Hematopoietic multipotent progenitor cell treated with erythropoietin and hydrocortisone succinate and interleukin-3 and kit ligand, for 4 days (in vitro differentiated cells): ENCODE measurements at regions not wholly inside any gene's neighbourhood (a gene's known extent, or its start where the extent isn't known, plus 50 kb on each side); places are given as distances from the start of the nearest gene placed in this dataset.
A peak's percentile ranks its signal among the peaks of the same experiment; 100 is the strongest.
"Not testable (repeated sequence)": the region's sequence is repeated elsewhere in the genome, so short reads cannot be mapped to it uniquely, and the experiment has no call there.

Experiments
- DNase-seq: peaks from one replicate; pipeline ENCODE4 v3.0.0-alpha.2; 2015

DNA sequence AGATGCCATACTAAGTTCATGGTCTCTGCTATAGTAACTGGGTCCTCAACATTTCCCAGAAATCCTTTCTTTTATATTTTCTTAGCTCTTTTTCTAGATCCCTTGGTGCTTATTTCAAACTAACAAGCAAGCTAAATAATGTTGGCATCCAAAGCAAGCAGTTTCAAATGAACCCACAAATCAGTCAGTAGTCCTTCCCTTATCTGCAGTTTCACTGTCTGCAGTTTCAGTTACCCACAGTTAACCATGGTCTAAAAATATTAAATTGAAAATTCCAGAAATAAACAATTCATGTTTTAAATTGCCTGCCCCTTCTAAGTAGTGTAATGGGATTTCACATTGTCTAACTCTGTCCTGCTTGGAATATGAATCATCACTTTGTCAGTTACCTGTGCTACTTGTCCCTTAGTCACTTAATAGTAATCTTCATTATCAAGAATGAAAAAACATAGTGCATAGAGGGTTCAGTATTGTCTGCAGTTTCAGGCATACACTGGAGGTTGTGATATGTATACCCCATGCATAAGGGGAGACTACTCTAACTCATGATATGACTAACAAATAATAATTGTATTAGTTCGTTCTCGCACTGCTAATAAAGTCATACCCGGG is 633.7 kb downstream of the MECOM start:
- DNase-seq = no peak

DNA sequence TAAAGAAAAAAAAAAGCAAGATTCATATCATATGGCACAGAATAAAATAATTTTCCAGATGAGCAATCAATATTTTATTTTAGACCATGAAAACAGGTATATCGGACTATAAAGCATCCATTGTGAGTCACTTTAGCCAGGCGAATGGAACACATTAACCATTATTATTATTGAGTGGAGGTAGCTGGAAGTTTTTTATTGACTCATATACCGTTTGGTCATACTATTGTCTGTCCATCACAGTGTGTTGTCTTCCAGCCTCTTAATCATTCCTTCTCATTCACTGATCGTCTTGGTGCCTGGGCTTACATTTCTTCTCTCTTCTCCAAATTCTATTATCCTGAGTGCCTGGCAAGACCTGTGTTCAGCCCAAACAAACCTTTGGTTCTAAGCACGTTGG is 634.8 kb downstream of the MECOM start:
- no peak for DNase-seq

DNA sequence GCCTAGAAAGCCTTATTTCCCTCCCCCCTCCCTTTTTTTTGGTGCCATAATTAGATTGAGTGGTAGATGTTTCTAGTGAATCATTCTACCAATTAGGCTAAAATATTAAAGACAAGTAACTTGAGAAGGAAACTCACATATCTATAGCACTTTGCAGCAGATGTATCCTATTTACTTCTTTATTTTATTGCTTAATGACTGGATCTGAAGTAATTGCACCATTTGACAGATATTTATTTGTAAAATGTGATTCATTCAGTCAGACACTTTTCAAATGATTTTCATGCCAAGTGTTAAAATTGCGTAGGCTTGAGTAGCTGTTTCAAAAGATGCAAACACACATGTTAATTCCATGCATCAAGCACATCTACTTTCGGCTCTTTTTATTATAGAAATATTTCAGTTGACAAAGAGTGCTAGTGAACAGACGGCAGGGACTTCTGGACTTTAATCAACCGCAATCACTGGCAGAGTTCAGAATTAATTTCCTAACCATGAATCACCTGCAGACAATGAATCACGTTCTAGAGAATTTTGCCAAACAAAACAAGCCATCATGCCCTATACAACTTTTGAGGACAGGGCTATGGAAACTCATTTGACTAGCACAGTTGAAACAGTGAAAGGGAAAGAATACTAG is 636.8 kb downstream of the MECOM start:
- DNase-seq = no peak

DNA sequence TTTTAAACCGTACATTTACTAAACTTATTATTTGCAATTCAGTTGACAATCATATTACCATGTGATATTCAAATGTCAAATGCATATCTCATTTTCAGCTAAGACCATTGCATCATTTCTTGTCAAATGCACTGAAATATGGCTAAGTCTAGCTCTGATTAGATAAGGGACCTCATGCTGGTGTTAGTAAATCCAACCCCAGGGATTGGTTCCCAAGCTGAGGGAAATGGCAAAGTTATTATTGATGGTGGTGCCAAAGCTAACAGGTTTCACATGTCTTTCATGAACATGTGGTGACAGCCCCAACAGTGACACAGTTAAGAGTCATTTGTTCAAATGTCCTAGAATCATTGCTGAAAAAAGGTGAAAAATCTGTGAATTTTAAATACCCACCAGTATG is 641.1 kb downstream of the MECOM start:
- DNase-seq = no peak

DNA sequence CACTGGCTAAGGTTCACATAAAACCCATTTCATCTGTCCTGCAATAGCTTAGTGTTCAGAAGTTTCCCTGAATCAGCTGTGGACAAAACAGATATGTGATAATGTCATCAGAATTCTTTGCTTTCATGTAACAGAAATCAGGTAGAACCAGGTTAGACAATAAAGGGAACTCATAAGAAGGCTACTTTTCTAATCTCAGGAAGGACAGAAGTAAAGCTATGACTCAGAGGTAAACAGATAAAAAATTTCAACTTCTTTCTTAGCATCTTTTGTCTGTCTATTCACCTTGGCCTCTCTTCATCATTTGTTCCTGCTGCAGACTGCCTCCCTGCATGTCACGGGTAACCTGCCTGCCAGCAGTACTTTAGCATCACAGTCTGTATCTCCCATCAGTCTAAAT is 643.1 kb downstream of the MECOM start:
- DNase-seq = no peak

DNA sequence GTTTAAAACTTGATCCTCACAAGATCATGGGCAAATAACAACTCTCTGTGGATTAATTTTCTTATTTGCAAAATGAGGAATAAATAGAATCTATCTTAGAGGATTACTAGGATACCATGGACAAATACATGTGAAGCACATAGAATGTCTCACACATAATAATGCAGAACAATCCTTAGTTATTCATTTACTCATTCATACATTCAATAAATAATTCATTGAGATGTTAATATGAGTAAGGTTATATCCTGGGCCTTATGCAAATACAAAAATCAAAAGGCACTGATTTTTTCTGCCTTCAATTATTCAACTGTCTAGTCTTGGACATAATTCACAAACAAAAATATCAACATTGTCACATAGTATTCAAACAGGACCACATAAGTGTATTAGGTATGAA is 654.1 kb downstream of the MECOM start:
- no peak for DNase-seq

DNA sequence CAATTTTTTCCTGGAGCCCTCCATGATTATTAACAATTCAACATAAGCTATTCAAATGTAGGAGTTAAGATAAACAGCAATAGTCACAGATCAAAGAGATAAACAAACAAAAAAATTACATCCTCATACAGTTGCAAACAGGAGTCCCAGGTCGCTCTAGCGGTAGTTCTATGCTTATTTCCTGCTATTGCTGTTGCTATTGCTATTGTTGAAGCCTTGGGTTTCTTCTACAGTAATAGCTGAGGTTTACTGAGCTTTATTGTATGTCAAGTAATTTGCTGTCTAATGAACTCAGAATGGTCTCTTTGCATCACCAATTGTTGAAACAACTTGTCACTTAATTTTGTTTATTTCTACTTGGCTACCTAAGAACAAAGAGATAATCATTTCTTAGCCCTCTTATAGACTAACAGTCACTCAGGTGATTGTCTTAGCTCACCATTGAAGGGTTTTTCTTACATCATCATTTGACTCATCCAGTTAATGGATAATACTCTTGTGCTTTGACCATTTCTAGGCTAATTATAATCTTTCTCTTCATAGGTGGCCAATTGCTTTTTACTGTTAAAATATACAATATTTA is 654.6 kb downstream of the MECOM start:
- no peak for DNase-seq

DNA sequence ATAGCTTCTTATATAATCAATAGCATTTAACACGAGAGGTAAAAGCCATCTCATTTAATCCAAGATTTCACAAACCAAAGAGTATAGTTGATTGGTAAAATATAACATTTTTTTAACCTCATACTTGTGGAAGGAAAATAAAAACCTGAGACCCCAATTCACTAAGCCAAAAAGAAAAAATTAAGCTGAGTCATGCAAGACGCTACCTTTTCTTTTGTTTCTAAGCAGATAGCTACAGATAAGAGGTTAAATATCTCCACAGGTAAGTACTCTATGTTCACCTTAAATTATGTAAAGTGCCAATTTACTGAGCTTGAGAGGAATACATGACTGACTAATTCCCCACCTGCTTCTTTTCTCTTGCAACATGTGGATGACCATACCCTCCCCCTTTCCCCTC is 656.4 kb downstream of the MECOM start:
- no peak for DNase-seq

DNA sequence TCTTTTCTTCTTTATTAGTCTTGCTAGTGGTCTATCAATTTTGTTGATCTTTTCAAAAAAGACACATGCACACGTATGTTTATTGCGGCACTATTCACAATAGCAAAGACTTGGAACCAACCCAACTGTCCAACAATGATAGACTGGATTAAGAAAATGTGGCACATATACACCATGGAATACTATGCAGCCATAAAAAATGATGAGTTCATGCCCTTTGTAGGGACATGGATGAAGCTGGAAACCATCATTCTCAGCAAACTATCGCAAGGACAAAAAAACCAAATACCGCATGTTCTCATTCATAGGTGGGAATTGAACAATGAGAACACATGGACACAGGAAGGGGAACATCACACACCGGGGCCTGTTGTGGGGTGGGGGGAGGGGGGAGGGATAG is 657.1 kb downstream of the MECOM start:
- not testable (repeated sequence) for DNase-seq

DNA sequence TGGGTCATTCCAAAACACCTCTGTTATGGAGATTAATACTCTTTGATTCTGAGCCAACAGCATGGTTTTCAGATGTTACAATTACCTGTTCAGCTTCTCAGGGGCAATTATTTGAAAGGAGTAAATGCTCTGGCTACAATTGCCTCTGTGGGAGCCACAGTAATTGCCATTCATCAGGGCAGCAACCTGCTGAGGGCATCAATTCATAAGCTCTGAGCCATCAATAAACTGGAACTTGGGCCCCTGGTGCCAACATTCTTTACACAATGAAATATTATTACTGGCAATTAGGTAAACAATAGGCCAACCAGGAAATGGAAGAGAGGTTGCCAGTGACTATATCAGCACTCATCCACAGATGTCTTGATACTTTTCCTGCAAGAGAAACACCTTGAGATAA is 660.8 kb downstream of the MECOM start:
- DNase-seq = no peak

DNA sequence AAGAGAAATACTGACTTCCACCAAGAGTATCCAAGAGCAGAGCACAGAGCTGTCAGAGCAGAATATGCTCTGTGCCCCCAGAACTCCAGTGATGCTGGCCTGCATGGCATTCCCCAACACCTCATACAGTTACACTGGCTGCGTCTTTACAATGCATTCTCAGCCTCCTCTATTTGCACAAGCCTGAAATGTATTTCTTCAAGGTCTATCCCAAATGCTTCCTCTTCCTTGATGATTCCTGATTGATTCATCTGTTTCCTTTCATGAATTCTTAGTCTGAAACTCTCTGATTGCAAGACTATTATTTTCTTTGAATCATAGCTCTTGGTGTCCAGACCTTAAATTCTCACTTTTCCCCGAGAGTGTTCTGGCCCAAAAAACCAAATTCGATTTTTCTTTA is 664.7 kb downstream of the MECOM start:
- DNase-seq = no peak

DNA sequence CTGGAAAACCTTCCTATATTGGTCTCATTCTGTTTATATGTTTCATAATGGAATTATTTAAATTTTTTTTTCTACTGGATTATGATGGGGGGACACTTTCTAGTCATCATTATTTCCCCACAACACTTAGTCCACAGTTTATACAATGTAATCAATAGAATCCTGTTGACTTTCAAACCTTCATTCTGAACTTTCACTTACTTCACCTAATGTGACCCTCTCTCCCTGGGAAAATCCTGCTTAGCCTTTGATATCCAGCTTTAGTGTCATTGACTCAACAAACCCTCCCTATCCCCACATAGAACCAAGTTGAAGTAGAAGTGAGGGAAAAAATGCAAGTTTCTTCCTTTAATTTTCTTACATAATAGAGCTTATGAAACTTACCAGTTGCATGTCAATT is 666.0 kb downstream of the MECOM start:
- DNase-seq = no peak

DNA sequence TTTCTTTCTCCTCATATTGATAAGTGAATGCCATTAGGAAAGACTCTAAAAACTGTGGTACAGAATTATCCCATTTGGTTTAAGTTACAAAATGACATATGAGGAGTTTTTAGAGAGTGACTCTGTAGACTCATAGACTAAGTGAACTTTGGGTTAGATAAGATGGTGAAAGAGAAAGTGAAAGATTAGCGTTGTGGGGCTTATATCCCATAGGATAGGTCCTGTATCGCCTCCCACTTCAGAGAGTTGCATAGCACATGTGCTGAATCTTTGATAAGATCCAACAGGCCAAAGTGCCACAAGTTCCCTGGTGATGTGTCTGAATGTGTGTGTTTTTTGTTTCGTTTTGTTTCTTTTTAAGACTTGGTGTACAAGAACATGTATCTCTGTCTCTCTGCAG is 666.9 kb downstream of the MECOM start:
- DNase-seq = peak; percentile 26

DNA sequence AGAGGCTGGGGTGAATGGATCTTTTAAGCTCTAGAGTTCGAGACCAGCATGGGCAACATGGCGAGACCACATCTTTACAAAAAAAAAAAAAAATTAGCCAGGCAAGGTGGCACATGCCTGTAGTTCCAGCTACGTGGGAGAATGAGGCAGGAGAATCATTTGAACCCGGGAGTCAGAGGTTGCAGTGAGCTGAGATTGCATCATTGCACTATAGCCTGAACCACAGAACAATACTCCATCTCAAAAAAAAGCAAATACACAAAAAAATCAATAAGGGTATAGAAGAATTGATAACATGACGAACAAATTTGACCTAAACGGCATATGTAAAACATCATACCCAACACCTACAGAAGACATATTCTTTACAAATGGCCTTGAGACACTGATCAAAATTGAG is 668.4 kb downstream of the MECOM start:
- no peak for DNase-seq

DNA sequence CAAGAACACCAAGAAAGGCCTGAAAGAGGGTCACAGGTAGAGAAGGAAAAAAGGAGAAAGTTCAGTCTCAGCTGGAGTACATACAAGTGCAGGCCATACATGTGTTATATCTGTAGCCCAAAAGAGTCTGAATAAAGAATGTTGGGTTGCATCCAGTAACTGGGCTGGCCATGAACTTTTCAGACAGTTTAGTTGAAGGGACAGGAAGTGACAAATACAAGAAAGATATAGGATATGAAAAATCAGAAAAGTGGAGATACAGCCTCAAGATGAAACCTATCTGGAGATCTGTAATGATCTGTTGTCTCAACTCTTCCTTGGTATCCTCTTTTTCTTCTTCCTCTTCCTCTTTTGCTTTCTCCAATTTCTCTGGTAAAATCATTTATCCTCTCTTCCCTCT is 671.7 kb downstream of the MECOM start:
- no peak for DNase-seq

DNA sequence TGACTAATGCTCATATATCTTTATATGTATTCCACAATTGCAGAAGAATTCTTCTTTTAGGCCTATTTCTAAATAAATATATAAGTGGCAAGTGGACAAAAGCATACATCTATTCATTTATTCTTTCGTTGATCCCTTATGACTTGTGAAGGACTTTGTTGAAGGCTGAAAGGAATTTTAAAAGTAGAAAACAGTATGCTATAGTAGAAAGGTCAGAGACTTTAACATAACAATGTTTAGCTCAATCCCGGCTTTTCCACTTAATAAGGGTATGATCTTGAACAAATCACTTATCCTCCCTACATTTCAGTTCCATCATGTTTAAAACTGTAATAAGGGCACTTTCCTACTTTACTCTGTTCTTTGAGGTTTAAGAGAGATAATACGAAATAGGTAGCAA is 672.9 kb downstream of the MECOM start:
- DNase-seq = no peak

DNA sequence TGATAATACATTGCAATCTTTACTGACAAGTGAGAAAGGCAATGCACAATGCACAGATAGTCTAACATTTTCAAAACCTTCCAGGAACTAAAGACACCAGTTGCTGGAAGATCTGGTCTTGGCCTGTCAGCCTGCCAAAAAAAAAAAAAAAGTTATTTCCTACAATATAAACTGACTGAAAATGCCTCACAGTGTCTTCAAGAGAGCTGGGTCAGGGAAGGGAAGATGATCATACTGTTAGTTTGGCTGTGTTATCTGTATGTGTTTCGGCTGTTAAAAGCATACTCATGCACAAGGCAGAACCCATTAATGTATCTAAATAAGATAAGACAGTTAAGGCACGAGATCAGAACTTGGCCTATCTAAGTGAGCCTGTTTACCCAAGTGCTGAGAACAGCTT is 673.4 kb downstream of the MECOM start:
- DNase-seq = peak; percentile 25

DNA sequence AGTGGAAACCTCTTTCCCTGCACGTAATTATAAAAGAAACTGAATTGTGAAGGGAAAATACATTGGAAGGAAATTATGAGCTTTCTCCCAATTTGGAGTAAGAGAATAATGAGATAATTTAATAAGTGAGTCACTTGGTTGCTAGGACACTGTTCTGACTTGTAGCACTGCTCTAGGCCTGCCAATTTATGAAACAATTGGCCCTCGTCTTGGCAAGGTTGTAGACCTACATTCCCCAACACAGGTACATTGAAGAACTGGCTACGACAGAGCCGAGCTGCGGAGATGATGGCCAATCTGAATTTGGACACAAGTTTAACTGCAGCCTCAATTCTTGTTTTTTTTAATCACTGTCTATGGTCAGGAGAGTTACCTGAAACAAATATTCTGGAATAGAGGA is 674.1 kb downstream of the MECOM start:
- DNase-seq = no peak

DNA sequence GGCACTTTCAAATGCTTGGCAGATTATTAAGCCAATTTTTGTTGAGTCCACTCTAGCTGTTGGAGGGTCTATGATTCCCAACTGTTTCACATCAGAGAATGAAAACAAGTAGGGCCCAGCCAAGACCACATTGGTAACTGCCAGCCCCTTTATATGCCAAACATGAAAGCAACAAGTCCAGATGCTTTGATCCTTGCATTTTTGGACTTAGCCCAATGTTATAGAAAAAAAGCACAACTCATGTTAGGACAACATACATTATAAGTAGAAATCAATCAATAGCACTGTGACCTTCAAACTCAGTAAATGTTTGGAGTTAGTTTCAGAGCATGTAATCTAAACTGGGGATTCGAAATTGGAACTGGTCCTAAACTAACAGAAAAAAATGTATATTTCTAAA is 674.7 kb downstream of the MECOM start:
- DNase-seq = no peak

DNA sequence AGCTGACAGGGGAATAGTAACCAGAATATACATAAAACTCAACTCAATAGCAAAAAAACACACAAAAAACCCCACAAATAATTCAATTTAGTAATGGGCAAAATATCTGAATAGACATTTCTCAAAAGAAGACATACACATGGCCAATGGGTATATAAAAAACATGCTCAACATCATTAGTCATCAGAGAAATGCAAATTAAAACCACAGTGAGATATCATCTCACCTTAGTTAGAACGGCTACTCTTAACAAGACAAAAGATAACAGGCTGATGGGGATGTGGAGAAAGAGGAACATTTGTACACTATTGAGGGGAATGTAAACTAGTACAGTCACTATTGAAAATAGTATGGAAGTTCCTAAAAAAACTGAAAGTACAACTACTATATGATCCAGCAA is 678.6 kb downstream of the MECOM start:
- DNase-seq = peak; percentile 22

DNA sequence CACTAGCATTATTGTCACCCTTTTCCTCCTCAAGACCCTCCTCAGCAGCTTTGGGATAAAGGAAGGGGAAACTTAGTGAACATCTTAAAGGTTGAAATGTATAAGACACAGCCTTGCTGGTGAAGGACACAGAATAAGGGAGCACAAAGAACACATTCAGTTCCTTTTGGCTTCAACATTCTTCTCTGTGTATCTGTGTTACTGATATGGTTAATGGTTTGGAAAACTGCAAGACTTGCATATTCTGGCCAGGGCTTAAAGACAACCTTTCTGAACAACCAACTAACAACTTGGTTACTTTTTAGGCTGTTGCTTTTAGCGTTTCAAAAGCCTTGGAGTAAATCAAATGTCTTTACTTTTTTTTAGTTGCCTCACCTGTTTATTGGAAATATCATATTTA is 680.5 kb downstream of the MECOM start:
- DNase-seq = no peak

DNA sequence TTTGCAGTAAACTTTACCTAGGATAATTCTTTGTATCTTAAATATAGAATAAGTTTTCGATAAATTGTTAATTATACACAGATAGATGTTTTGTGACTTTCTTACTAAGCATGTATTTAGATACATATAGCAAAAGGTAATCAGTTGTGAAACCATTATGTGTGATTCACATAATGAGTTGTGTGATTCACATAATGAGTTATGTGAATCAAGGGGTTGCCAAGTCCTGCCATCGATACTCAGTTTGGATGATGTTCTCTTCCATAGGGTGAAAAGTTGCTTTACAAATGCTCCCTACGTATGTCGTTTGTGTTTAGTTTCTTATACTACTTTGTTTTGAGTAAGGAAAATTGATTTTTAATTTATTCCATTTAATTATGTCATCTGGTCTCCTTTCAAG is 682.1 kb downstream of the MECOM start:
- no peak for DNase-seq

DNA sequence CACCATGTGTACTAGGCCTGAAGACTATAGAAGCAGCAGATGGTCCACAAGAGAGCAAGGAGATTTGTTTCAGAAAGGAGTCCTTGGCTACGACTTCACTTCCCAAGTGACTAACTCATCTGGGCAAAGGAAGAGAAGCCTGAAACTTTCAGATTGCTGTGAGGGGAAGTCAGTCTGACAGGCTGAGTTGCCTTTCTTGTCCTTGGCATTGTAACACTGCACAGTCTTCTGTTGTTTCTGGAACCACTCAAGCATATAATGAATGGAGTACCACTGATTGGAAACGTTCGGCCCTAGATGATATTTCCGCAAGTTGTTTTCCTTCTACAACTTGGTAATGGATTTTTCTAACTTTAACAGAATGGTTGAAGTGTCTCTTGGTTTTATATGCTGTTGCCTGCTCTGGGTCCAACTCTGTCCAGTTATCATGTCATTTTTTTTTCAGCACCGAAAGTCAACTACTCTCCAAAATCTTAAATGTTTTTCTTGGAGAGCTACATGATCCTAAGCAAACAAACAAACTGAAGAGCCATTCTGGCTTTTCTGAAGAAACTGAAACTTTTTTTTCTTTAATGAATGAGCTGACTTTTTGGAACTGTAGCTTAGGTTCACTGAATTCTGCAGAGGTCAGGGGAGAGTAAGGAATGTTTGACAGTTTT is 685.7 kb downstream of the MECOM start:
- no peak for DNase-seq

DNA sequence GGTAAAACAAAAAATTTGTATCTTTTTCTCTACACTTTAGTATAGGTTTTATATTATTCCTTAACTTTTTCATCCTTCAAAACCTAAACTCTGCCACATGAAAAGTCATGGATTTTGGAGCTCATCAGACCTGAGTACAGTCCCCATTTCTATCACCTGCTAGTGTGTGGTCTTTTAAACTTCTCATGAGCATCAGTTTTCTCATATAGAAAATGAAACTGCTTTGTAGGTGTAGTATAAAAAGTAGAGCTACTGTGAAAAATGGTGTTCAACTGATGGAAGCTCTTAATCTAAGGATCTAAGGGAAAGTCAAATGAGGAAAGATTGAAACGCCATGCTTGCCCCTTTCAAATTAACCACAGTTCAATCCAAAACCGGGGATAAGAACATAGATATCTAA is 686.5 kb downstream of the MECOM start:
- DNase-seq = no peak
